SH-SY5Y (cell line): ENCODE measurements at regions not wholly inside any gene's neighbourhood (a gene's known extent, or its start where the extent isn't known, plus 50 kb on each side); places are given as distances from the start of the nearest gene placed in this dataset.

Experiments
- GATA2 ChIP-seq: IDR thresholded peaks from 2 replicates; pipeline ENCODE4 v1.6.1; 2011; ENCODE audit warnings: mild to moderate bottlenecking, low read depth, low read length
- GATA3 ChIP-seq: IDR thresholded peaks from 2 replicates; pipeline ENCODE4 v1.6.1; 2011; ENCODE audit warnings: low read depth, mild to moderate bottlenecking, low read length, moderate library complexity

GRCh38 chr5:158456241-158456640 is 597.3 kb upstream of the CLINT1 start:
- TF ChIP-seq GATA2: no peak
- TF ChIP-seq GATA3: no peak

DNA sequence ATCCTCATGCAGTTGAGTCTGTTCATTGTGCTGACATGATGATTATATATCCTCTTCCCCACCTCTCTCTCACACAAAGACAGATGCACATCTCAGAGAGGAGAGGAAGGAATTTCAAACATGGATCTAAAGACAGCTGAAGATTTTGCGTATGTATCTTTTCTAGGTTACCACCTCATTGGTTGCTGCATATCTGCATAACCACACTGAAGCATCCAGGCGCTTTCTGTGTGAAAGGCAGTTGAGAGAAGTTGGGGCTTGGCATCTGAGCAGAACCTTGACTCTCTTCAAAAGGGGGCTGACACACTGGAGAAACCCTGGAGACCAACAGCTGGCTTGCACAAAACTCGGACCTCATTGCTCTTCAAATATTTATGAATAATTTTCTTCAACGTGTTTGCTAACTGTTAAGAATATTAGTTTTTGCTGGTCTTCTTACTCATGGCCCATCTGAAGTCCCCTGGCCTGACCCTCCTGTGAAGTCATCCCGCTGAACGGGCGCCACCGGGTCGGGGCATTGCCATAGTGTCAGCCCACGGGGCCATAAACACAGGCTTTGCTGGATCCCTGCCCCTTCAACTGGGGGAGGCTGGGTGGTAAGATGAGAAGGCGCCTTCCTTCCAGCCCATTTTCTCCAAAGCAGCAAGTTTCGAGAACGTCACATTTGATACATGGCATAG is 593.2 kb upstream of the CLINT1 start:
- TF ChIP-seq GATA2 (no peak), GATA3 (no peak)

DNA sequence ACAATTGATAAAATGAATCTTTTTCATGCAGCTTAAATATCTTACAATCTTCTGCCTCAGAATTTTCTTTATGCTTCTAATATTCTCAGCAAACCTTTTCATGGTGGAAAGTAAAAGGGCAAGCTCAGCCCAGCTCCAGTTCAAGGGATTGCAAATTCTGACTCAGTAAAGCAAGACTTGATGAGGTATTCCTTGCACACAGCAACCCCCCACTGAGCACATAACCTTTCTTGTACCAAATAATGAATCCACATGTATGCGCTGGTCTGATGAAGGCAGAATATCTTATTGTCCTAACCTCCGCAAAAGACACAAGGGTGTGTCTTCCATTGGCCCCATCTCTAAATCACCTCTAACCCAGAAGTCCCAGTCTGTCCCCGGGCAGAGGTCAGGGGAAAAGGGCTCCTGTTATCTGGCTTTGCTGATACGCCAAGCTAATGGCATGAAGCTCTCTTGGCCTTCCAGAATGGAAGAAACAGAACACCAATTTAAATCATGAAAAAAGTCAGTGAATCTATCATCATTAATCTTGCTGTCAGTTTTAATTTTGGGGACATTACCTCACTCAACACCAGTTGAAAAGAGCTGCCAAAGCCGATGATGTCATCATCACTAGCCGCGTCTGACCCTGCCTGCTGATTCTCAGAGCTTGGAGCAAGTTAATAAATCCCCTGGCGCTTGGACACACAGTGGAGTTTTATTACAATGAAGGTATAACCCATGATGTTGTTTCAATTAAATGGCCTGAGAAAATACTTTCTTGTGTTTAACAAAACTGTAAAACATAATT is 592.5 kb upstream of the CLINT1 start:
- TF ChIP-seq GATA3 (no peak), GATA2 (peak; percentile 77)

GRCh38 chr5:158450751-158451171 is 591.8 kb upstream of the CLINT1 start:
- TF ChIP-seq GATA3: no peak
- TF ChIP-seq GATA2: no peak

DNA sequence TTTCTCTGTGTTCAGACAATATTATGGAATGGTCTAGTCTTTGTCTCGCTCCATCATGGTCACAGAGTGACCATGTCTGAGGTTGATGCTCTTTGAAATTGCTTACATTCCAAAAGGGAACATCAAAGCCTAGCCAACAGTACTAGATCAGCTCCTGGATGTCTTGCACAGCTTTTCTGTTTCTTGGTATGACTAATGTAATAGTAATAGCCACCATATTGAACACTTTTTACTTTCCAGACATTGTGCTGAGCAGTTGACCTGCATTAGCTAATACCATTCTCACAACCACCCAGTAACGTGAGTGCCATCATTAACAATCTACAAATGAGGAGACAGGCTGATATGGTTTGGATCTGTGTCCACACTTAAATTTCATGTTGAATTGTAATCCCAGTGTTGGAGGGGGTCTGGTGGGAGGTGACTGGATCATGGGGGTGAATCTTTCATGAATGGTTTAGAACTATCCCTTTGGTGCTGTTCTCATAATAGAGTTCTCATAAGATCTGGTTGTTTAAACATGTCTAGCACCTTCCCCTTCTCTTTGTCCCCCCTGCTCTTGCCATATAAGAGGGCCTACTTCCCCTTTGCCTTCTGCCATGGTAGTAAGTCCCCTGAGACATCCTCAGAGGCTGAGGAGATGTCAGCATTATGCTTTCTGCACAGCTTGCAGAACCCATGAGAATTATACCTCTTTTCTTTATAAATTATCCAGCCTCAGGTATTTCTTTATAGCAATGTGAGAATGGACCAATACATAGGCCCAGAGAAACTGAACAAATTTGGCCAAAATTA is 577.5 kb upstream of the CLINT1 start:
- TF ChIP-seq GATA2: no peak
- no peak for TF ChIP-seq GATA3

DNA sequence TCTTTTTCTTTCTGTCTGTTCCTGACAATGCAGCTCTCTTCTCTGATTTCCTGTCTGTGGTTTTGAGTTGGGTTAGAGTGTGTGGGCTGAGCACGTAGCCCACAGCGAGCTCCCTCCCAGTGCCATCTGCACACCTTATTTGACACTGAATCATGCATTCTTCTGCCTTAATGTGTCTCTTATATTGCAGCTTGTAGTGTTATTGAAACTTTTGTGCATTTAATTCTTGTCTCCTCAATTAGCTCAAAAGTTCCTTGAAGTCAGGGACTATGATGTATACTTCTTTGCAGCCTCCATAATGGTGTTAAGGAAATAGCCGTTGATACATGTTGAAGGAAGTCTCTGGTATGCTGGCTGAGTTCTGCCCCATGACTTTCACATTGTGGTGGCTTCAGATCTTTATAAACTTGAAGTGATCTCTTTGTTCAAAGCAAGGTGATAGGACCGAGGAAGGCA is 576.2 kb upstream of the CLINT1 start:
- TF ChIP-seq GATA2 (no peak), GATA3 (no peak)

GRCh38 chr5:158434749-158435148 is 575.8 kb upstream of the CLINT1 start:
- TF ChIP-seq GATA2 (no peak), GATA3 (no peak)

GRCh38 chr5:158433634-158434033 is 574.7 kb upstream of the CLINT1 start:
- no peak for TF ChIP-seq GATA2
- TF ChIP-seq GATA3: no peak

DNA sequence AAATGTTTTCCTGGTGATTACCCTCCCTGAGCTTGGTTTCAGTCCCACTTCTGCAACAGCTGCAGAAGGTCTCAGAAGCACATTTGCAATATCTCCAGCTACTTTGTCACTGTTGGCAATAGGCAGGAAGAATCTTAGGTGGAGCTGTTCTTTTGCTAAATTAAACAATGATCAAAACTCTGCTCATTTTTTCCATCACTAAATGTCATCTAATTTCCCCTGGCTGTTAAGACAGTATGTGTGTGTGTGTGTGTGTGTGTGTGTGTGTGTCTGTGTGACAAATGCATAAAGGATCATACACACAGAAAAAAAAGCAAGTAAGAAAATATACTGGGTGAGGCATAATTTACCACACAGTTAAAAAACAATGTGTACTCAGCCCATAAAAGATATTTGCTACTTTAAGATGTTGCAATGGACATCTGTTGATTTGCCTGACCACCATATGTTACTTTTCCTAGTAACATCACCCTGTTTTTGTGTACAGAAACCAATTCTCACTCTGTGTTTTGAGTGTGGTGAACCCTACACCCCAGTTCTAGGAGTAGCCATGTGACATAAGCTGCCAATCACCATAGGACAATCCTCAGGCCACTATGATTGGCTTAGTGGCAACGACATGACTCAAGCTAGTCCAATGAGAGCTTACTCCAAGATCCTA is 572.6 kb upstream of the CLINT1 start:
- TF ChIP-seq GATA3 (no peak), GATA2 (no peak)

- no peak for TF ChIP-seq GATA2
- no peak for TF ChIP-seq GATA3
These were observed 571.8 kb upstream of the CLINT1 start for GRCh38 chr5:158430798-158431167.

- TF ChIP-seq GATA2 (no peak), GATA3 (no peak)
These were observed 571.3 kb upstream of the CLINT1 start for GRCh38 chr5:158430166-158430797.

DNA sequence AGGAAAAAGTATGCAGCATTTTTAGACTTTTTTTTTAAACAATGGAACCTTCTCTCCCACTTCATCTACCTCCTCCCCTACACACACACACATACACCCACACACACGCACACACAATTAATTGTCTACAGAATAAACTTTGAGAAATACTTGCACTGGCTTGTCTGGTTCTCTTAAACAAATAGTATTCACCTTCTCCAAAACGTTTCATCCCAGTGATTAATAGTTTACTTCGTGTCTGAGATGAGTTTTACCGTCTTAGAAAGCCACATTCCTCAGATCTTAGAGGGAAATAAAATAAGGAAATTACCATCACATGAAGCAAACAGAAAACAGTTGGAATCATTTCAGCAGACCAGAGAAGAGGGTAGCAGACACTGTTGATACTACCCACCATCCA is 570.6 kb upstream of the CLINT1 start:
- TF ChIP-seq GATA3 (no peak), GATA2 (no peak)

- TF ChIP-seq GATA3 (no peak), GATA2 (no peak)
These were observed 564.8 kb upstream of the CLINT1 start for GRCh38 chr5:158423623-158424200.
